SK-N-SH (cell line): ENCODE measurements at regions not wholly inside any gene's neighbourhood (a gene's known extent, or its start where the extent isn't known, plus 50 kb on each side); places are given as distances from the start of the nearest gene placed in this dataset.

Experiments
- CTCF ChIA-PET: fragments of 300-600, 350-600 bp; formaldehyde crosslinking; extraction: SDS; loops from one replicate; lab custom pipeline; 2021; lab: Yijun Ruan, JAX
- POLR2A ChIA-PET: fragments of 350-600 bp; sonication (Branson Sonifier 250); formaldehyde crosslinking; extraction: SDS; loops from one replicate; lab custom pipeline; 2020; ENCODE audit warnings: antibody characterized with exemption, inconsistent platforms; lab: Yijun Ruan, JAX
- DNase-seq: peaks from one replicate; pipeline ENCODE4 v3.0.0; 2012
- H2AFZ ChIP-seq: fragments of 200-600 bp; sonication (generic); 2 replicates; pipeline ENCODE4 v1.8.1; 2016; ENCODE audit warnings: antibody characterized with exemption, mild to moderate bottlenecking, low read depth
- H3F3A ChIP-seq: fragments of 200-600 bp; sonication (generic); replicated peaks from 2 replicates; pipeline ENCODE3; 2016; ENCODE audit warnings: antibody characterized with exemption, mild to moderate bottlenecking; ENCODE audit not compliant: insufficient read depth
- H3K27ac ChIP-seq, 2 experiments: fragments of 200-500 bp in 1 of 2; fragments of 200-600 bp in 1 of 2; sonication (Bioruptor generic) in 1 of 2; sonication (generic), shearing (Covaris generic) in 1 of 2; 2 replicates each; pipeline versions ENCODE4 v1.5.1 to v1.6.1; 2014 to 2016; ENCODE audit warnings: low read depth in 2 of 2, inconsistent platforms in 1 of 2, low read length in 1 of 2, mild to moderate bottlenecking in 1 of 2, mixed read lengths in 1 of 2
- H3K27me3 ChIP-seq: fragments of 200-600 bp; sonication (generic), shearing (Covaris generic); 2 replicates; pipeline ENCODE4 v1.6.1; 2016; ENCODE audit warnings: mixed run types; ENCODE audit not compliant: insufficient read depth
- H3K36me3 ChIP-seq, 2 experiments: fragments of 200-500 bp in 1 of 2; fragments of 200-600 bp in 1 of 2; sonication (Bioruptor generic) in 1 of 2; sonication (generic) in 1 of 2; replicated peaks in 1 of 2; 2 replicates each; pipeline versions ENCODE3 to v1.5.1; 2014 to 2016; ENCODE audit warnings: low read length in 1 of 2, mild to moderate bottlenecking in 1 of 2; ENCODE audit not compliant: insufficient read depth in 2 of 2, control insufficient read depth in 1 of 2
- H3K4me1 ChIP-seq, 2 experiments: fragments of 200-500 bp in 1 of 2; fragments of 200-600 bp in 1 of 2; sonication (Bioruptor generic) in 1 of 2; sonication (generic), shearing (Covaris generic) in 1 of 2; 2 replicates each; pipeline versions ENCODE4 v1.5.1 to v1.6.1; 2014 to 2016; ENCODE audit warnings: low read depth in 1 of 2, low read length in 1 of 2, mixed run types in 1 of 2; ENCODE audit not compliant: insufficient read depth in 2 of 2, control insufficient read depth in 1 of 2
- H3K4me2 ChIP-seq: fragments of 200-600 bp; sonication (generic), shearing (Covaris generic); 2 replicates; pipeline ENCODE4 v1.6.1; 2017; ENCODE audit warnings: mixed run types
- H3K4me3 ChIP-seq, 2 experiments: fragments of 200-500 bp in 1 of 2; fragments of 200-600 bp in 1 of 2; sonication (Bioruptor generic) in 1 of 2; sonication (generic), shearing (Covaris generic) in 1 of 2; 2 replicates each; pipeline versions ENCODE4 v1.5.1 to v1.8.1; 2014 to 2016; ENCODE audit warnings: low read depth in 2 of 2, inconsistent platforms in 1 of 2, low read length in 1 of 2, mild to moderate bottlenecking in 1 of 2, mixed read lengths in 1 of 2, moderate library complexity in 1 of 2
- H3K79me2 ChIP-seq: fragments of 200-600 bp; sonication (generic); 2 replicates; pipeline ENCODE4 v1.8.1; 2017; ENCODE audit warnings: mild to moderate bottlenecking; ENCODE audit not compliant: insufficient read depth
- H3K9ac ChIP-seq: fragments of 200-600 bp; sonication (generic); 2 replicates; pipeline ENCODE4 v1.6.1; 2017; ENCODE audit warnings: mixed run types
- H3K9me2 ChIP-seq: fragments of 200-600 bp; sonication (generic); 2 replicates; pipeline ENCODE4 v1.6.1; 2017; ENCODE audit warnings: mixed run types
- H3K9me3 ChIP-seq: fragments of 200-600 bp; sonication (generic); 2 replicates; pipeline ENCODE4 v1.6.1; 2017; ENCODE audit warnings: mixed run types, mild to moderate bottlenecking, moderate library complexity
- H4K20me1 ChIP-seq: fragments of 200-600 bp; sonication (generic); 2 replicates; pipeline ENCODE4 v1.6.1; 2017; ENCODE audit warnings: mild to moderate bottlenecking, mixed run types; ENCODE audit not compliant: insufficient read depth
- CTCF ChIP-seq: fragments of 200-600 bp; sonication (generic); IDR thresholded peaks from 2 replicates; pipeline ENCODE4 v1.6.1; 2017; ENCODE audit warnings: antibody characterized with exemption, mild to moderate bottlenecking, moderate library complexity
- ELF1 ChIP-seq: IDR thresholded peaks from 2 replicates; pipeline ENCODE4 v1.4.0; 2012
- EP300 ChIP-seq, 2 experiments: IDR thresholded peaks; 2 replicates each; pipeline versions ENCODE4 v1.4.0 to v1.6.1; 2012; ENCODE audit warnings: borderline replicate concordance in 1 of 2, low read depth in 1 of 2, low read length in 1 of 2
- EZH2phosphoT487 ChIP-seq: fragments of 200-600 bp; sonication (generic); IDR thresholded peaks from 2 replicates; pipeline ENCODE4 v1.6.1; 2017; ENCODE audit warnings: low read depth, mixed run types, mild to moderate bottlenecking, antibody characterized with exemption, moderate library complexity, borderline replicate concordance
- FOSL2 ChIP-seq: IDR thresholded peaks from 2 replicates; pipeline ENCODE4 v1.4.0; 2012; ENCODE audit warnings: low read depth, mild to moderate bottlenecking, moderate library complexity, borderline replicate concordance
- FOXJ3 ChIP-seq: sonication (generic); formaldehyde crosslinking; IDR thresholded peaks from 2 replicates; pipeline ENCODE4 v1.5.1; 2020; ENCODE audit warnings: mild to moderate bottlenecking, missing genetic modification reagents
- FOXM1 ChIP-seq: IDR thresholded peaks from 2 replicates; pipeline ENCODE4 v1.4.0; 2012; ENCODE audit warnings: low read depth, mild to moderate bottlenecking
- GABPA ChIP-seq: IDR thresholded peaks from 2 replicates; pipeline ENCODE4 v1.4.0; 2012; ENCODE audit warnings: low read depth, mild to moderate bottlenecking
- GATA2 ChIP-seq: sonication (generic); formaldehyde crosslinking; IDR thresholded peaks from 2 replicates; pipeline ENCODE4 v1.5.0; 2020; ENCODE audit warnings: mild to moderate bottlenecking, missing genetic modification reagents
- JUND ChIP-seq: IDR thresholded peaks from 2 replicates; pipeline ENCODE4 v1.4.0; 2012
- MEF2A ChIP-seq: IDR thresholded peaks from 2 replicates; pipeline ENCODE4 v1.4.0; 2012; ENCODE audit warnings: low read depth, borderline replicate concordance
- MXI1 ChIP-seq: IDR thresholded peaks from 2 replicates; pipeline ENCODE4 v1.6.1; 2012; ENCODE audit warnings: mild to moderate bottlenecking, low read depth, low read length, improper control_type of control experiment
- NFIC ChIP-seq: IDR thresholded peaks from 2 replicates; pipeline ENCODE4 v1.4.0; 2012; ENCODE audit warnings: borderline replicate concordance
- RCOR1 ChIP-seq: fragments of 150-350 bp; IDR thresholded peaks from 2 replicates; pipeline ENCODE4 v1.6.1; 2017; ENCODE audit warnings: antibody characterized with exemption, low read length
- RXRA ChIP-seq: IDR thresholded peaks from 2 replicates; pipeline ENCODE4 v1.4.0; 2012; ENCODE audit warnings: low read depth, mild to moderate bottlenecking, borderline replicate concordance
- SIN3A ChIP-seq: IDR thresholded peaks from 2 replicates; pipeline ENCODE4 v1.6.1; 2012; ENCODE audit warnings: low read depth, mild to moderate bottlenecking, low read length, moderate library complexity, borderline replicate concordance
- SMC3 ChIP-seq: IDR thresholded peaks from 2 replicates; pipeline ENCODE4 v1.6.1; 2012; ENCODE audit warnings: low read depth, low read length, improper control_type of control experiment
- USF1 ChIP-seq: IDR thresholded peaks from 2 replicates; pipeline ENCODE4 v1.4.0; 2012; ENCODE audit warnings: low read depth, borderline replicate concordance
- USF2 ChIP-seq: fragments of 150-350 bp; IDR thresholded peaks from 2 replicates; pipeline ENCODE4 v1.6.1; 2017; ENCODE audit warnings: antibody characterized with exemption, low read length, low read depth, borderline replicate concordance
- YY1 ChIP-seq: IDR thresholded peaks from 2 replicates; pipeline ENCODE4 v1.4.0; 2012; ENCODE audit warnings: low read depth, mild to moderate bottlenecking
- WGBS: methylation state at CpG from one replicate; pipeline ENCODE4 v1.1.6; 2017; ENCODE audit warnings: low lambda C conversion rate; 5-methylcytosine and 5-hydroxymethylcytosine counted together
- TF ChIP-seq, protein P1 (sequence below): IDR thresholded peaks from 2 replicates; pipeline ENCODE4 v1.4.0; 2012; ENCODE audit warnings: low read depth, borderline replicate concordance
- TF ChIP-seq, protein P2 (sequence below): IDR thresholded peaks from 2 replicates; pipeline ENCODE4 v1.6.1; 2012; ENCODE audit warnings: mild to moderate bottlenecking, low read depth, low read length, moderate library complexity
- TF ChIP-seq, protein P3 (sequence below): IDR thresholded peaks from 2 replicates; pipeline ENCODE4 v1.4.0; 2012; ENCODE audit warnings: low read depth
- TF ChIP-seq, protein P4 (sequence below): fragments of 150-350 bp; IDR thresholded peaks from 2 replicates; pipeline ENCODE4 v1.6.1; 2016; ENCODE audit warnings: mild to moderate bottlenecking, low read depth, low read length

DNA sequence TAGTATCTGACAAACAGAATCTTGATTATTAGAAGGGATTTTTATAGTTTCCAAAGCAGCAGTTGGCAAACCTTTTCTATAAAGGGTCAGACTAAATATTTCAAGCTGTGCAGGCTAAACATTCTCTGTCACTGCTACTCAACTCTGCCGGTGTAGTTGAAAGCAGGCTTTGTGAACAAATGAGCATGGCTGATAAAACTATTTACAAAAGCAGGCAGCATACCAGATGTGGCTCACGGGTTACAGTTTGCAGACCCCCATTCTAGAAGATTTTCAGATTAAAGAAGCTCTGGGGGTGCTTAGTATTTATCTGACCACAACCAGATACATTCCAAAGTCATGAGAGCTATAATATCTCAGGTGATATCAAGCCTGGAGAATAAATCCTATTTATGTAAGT is 1017.5 kb downstream of the SORCS1 start:
- Histone ChIP-seq H3K4me2 (no peak overlapping the region), H3K9me2 (0 out of 2 replicates have a peak, but pooled peaks cover 2% of the 10 kb centered on the region), H3K36me3 (no peaks in the 10 kb centered on the region), H2AFZ (no peak overlapping the region), H3K79me2 (no peaks in the 10 kb centered on the region), H3K27ac (peak overlapping the region in 1 of 2 experiments; percentile 76; a peak in 2 of 4 replicates), H3K9ac (no peak overlapping the region), H3F3A (no peaks in the 10 kb centered on the region), H3K9me3 (no peaks in the 10 kb centered on the region), H3K27me3 (no peaks in the 10 kb centered on the region), H3K4me1 (peaks cover 0 to 13% of the 10 kb centered on the region in 2 experiments; a peak in 3 of 4 replicates), H4K20me1 (no peaks in the 10 kb centered on the region), H3K4me3 (no peak overlapping the region)
- peak; percentile 35 for DNase-seq
- WGBS: 11% methylated on average over 2 of the region's 2 CpGs
- POLR2A ChIA-PET: no interaction called here
- CTCF ChIA-PET: interaction anchor here (1.0 to 1.5 kb wide), 4 partner anchors 28 to 220 kb away, joined by 3 read pairs; no protein-coding TSS in a partner anchor
- TF ChIP-seq GATA2 (CRISPR knock-in tag) (peak; percentile 90), YY1 (no peak), FOXM1 (no peak), EP300 (IDR thresholded peaks at IDR 0.05; ENCODE audit: borderline replicate concordance in 1 of 2, low read depth in 1 of 2, low read length in 1 of 2) (peak in 1 of 2 experiments; percentile 97; a peak in 2 of 4 replicates), USF2 (no peak), EZH2phosphoT487 (no peak), RXRA (no peak), FOXJ3 (CRISPR knock-in tag) (peak; percentile 77), CTCF (no peak), ELF1 (no peak), FOSL2 (no peak), MXI1 (peak; percentile 70), NFIC (no peak), SMC3 (no peak), USF1 (no peak), MEF2A (no peak), JUND (no peak), SIN3A (no peak), RCOR1 (peak; percentile 94), GABPA (no peak)
- TF ChIP-seq, protein P1, sequence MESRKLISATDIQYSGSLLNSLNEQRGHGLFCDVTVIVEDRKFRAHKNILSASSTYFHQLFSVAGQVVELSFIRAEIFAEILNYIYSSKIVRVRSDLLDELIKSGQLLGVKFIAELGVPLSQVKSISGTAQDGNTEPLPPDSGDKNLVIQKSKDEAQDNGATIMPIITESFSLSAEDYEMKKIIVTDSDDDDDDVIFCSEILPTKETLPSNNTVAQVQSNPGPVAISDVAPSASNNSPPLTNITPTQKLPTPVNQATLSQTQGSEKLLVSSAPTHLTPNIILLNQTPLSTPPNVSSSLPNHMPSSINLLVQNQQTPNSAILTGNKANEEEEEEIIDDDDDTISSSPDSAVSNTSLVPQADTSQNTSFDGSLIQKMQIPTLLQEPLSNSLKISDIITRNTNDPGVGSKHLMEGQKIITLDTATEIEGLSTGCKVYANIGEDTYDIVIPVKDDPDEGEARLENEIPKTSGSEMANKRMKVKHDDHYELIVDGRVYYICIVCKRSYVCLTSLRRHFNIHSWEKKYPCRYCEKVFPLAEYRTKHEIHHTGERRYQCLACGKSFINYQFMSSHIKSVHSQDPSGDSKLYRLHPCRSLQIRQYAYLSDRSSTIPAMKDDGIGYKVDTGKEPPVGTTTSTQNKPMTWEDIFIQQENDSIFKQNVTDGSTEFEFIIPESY: no peak
- TF ChIP-seq, protein P2, sequence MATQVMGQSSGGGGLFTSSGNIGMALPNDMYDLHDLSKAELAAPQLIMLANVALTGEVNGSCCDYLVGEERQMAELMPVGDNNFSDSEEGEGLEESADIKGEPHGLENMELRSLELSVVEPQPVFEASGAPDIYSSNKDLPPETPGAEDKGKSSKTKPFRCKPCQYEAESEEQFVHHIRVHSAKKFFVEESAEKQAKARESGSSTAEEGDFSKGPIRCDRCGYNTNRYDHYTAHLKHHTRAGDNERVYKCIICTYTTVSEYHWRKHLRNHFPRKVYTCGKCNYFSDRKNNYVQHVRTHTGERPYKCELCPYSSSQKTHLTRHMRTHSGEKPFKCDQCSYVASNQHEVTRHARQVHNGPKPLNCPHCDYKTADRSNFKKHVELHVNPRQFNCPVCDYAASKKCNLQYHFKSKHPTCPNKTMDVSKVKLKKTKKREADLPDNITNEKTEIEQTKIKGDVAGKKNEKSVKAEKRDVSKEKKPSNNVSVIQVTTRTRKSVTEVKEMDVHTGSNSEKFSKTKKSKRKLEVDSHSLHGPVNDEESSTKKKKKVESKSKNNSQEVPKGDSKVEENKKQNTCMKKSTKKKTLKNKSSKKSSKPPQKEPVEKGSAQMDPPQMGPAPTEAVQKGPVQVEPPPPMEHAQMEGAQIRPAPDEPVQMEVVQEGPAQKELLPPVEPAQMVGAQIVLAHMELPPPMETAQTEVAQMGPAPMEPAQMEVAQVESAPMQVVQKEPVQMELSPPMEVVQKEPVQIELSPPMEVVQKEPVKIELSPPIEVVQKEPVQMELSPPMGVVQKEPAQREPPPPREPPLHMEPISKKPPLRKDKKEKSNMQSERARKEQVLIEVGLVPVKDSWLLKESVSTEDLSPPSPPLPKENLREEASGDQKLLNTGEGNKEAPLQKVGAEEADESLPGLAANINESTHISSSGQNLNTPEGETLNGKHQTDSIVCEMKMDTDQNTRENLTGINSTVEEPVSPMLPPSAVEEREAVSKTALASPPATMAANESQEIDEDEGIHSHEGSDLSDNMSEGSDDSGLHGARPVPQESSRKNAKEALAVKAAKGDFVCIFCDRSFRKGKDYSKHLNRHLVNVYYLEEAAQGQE: no peak
- TF ChIP-seq, protein P3, sequence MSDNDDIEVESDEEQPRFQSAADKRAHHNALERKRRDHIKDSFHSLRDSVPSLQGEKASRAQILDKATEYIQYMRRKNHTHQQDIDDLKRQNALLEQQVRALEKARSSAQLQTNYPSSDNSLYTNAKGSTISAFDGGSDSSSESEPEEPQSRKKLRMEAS: no peak
- TF ChIP-seq, protein P4, sequence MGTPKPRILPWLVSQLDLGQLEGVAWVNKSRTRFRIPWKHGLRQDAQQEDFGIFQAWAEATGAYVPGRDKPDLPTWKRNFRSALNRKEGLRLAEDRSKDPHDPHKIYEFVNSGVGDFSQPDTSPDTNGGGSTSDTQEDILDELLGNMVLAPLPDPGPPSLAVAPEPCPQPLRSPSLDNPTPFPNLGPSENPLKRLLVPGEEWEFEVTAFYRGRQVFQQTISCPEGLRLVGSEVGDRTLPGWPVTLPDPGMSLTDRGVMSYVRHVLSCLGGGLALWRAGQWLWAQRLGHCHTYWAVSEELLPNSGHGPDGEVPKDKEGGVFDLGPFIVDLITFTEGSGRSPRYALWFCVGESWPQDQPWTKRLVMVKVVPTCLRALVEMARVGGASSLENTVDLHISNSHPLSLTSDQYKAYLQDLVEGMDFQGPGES: no peak
